HFF-Myc (cell line): ENCODE measurements at regions not wholly inside any gene's neighbourhood (a gene's known extent, or its start where the extent isn't known, plus 50 kb on each side); places are given as distances from the start of the nearest gene placed in this dataset.

ENCODE experiments used
- DNase-seq: peaks from one replicate; pipeline ENCODE4 v3.0.0-alpha.2; 2011; ENCODE audit warnings: low read depth; ENCODE audit errors: extremely low read depth
- H3K4me3 ChIP-seq: replicated peaks from 2 replicates; pipeline ENCODE4 v1.5.1; 2011; ENCODE audit warnings: low read depth, mild to moderate bottlenecking, control low read depth, low read length
- TF ChIP-seq, protein P1 (sequence below): IDR thresholded peaks from 2 replicates; pipeline ENCODE4 v1.5.1; 2012; ENCODE audit warnings: mild to moderate bottlenecking, low read depth, low read length, control low read depth; ENCODE audit errors: missing control alignments

GRCh38 chr1:72489801-72490200, 207.5 kb upstream of the NEGR1 start:
- no peak overlapping the region for H3K4me3 ChIP-seq
- no peak for DNase-seq
- TF ChIP-seq, protein P1, sequence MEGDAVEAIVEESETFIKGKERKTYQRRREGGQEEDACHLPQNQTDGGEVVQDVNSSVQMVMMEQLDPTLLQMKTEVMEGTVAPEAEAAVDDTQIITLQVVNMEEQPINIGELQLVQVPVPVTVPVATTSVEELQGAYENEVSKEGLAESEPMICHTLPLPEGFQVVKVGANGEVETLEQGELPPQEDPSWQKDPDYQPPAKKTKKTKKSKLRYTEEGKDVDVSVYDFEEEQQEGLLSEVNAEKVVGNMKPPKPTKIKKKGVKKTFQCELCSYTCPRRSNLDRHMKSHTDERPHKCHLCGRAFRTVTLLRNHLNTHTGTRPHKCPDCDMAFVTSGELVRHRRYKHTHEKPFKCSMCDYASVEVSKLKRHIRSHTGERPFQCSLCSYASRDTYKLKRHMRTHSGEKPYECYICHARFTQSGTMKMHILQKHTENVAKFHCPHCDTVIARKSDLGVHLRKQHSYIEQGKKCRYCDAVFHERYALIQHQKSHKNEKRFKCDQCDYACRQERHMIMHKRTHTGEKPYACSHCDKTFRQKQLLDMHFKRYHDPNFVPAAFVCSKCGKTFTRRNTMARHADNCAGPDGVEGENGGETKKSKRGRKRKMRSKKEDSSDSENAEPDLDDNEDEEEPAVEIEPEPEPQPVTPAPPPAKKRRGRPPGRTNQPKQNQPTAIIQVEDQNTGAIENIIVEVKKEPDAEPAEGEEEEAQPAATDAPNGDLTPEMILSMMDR = no peak

DNA sequence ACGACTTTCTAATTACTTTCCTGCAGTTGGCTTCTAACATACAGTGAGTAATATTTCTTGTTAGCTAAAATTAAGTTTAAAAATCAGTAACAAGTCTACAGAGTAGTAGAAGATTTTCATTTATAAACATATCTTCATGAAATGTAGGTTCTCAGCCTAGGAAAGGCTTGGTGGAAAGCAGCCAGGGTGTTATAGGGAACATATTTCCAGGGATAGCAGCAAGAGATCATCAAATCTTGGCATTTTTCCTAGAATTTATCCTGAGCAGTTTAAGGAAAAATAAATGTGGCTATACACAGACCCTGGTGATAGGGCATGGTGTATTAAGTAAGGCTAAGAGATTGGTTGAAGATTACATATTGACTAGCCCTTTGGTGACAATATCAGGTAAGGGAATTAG, 203.5 kb upstream of the NEGR1 start:
- DNase-seq = peak; percentile 12
- H3K4me3 ChIP-seq = no peak overlapping the region
- TF ChIP-seq, protein P1 = no peak

DNA sequence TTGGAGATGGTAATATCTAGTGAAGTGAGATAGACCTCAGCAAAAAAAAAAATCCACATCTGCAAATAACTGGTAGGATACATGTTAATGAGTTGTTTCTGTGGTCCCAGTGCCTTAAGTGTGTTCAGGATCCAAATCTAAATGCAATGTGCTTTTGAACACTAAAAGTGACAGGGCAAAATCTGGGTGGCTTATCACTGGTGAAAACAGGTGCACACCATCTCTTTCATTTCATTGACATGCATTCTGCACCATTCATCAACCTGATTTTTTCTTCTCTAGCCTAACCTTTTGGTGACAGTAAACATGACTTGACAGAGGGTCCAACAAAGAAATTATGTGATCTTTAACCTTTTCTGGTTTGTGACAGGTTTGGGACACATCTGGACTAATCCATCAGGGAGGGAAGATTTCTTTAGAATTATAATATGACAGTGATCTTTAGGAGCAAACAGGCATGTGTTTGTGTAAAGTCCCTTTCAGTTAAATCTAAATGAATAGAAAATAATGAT, 201.6 kb upstream of the NEGR1 start:
- H3K4me3 ChIP-seq = no peak overlapping the region
- DNase-seq = no peak
- TF ChIP-seq, protein P1 = no peak

- no peak for DNase-seq
- TF ChIP-seq, protein P1 = no peak
- H3K4me3 ChIP-seq = no peak overlapping the region
These were observed 200.5 kb upstream of the NEGR1 start for GRCh38 chr1:72482736-72483413.

DNA sequence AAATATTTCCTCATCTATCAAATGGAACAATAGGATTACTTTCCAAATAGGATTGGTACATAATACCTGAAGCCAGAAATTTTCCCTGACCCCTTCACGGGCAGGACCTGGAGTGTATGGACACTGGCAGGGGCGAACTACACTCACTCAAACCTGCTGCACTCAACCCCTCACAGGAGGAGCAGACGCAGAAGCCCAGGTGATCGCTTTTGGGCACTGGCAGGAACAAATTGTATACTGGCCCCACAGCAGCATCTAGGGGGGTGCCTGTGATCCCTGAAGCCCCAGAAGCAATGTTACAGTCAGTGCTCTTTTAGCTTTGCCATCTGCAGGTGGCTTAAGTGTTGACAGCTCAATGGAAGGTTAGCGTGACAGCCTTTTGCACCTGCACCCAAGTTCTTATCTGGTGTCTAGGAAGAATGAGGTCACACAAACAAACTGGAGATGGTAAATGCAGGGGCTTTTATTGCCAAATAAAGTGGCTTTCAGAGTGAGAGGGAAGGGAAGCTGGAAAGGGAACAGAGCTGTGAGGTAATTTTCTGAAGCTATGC, 199.2 kb upstream of the NEGR1 start:
- no peak for DNase-seq
- TF ChIP-seq, protein P1 = no peak
- no peak overlapping the region for H3K4me3 ChIP-seq

GRCh38 chr1:72466376-72466775, 184.0 kb upstream of the NEGR1 start:
- TF ChIP-seq, protein P1 = no peak
- DNase-seq = no peak
- no peak overlapping the region for H3K4me3 ChIP-seq
